ENCODE measurements at regions not wholly inside any gene's neighbourhood (a gene's known extent, or its start where the extent isn't known, plus 50 kb on each side); places are given as distances from the start of the nearest gene placed in this dataset.
A peak's percentile ranks its signal among the peaks of the same experiment; 100 is the strongest.
"Not testable (repeated sequence)": the region's sequence is repeated elsewhere in the genome, so short reads cannot be mapped to it uniquely, and the experiment has no call there.

DNA sequence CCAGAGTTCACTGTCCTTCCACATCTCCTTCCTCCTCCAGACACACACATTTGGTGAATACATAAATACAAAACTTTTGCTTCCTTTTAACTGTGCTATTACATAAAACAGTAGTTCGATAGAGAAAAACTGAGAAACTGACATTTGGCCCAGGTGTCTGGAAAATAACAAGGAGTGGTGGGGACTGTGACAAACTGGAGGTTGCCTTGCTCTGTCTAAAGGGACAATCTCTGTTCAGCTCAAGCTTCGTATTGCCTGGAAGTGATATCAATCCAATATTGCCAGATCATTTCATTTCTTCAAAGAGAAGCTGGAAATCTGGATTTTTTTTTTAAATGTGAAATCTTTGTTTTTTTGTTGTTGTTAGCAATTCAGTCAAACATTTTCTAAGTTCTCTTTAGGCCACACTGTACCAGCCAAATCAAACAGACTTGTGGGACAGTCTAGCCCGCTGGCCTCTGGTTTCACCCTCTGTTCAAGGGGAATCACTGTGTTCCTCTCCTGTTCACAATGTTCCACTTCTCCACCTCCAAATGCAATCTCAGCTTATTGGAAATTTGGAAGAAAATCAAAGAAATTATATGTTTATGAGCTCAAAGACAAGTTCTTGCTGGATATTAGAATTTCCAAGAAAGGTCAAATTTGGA lies 612.5 kb downstream of the KIF4B start:
- no peak for DNase-seq

DNA sequence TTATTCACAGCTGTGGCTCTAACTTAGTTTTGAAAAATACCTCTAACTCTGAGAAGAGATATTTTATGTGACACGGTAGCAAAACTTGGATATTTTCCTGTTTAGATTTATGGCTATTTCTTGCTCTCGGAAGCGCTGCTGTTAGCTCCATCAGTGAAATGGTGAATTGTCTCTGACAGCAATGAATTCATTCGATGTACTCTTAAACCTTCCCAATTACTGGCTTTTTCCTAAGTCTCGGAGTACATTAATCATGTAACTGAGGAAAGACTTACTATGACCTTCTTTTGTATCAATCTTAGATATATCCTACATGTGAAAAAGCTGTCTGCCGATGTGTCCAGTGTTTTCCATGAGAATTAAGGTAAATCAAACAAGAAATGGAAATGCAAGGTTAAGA lies 613.0 kb downstream of the KIF4B start:
- DNase-seq = no peak

DNA sequence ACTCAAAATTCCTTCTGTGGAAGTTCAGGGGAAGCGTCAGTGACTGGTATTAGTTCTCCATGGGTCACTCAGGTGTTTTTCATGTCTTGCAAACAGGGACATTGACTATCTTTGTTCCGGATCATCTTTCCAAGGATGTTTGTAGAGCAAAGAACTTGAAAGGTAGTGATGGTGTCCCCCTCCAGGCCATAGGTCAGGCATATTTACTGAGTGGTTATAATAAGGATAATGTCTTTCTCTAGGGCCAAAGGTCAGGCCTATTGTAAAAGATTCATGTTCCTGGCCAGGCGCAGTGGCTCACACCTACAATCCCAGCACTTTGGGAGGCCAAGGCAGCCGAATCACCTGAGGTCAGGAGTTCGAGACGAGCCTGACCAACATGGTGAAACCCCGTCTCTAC lies 614.8 kb downstream of the KIF4B start:
- no peak for DNase-seq

DNA sequence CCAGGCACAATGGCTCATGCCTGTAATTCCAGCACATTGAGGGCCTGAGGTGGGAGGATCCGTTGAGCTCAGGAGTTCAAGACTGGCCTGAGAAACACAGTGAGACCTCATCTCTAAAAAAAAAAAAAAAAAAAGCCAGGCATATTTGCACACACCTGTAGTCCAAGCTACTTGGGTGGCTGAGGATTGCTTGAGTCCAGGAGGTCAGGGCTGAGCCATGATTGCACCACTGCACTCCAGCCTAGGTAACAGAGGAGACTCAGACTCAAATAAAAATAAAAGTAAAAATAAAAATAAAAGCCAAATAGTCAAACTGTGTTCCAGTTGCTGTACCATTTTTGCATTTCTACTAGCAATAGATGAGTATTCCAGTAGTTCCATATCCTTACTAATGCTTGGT lies 616.0 kb downstream of the KIF4B start:
- DNase-seq = no peak

DNA sequence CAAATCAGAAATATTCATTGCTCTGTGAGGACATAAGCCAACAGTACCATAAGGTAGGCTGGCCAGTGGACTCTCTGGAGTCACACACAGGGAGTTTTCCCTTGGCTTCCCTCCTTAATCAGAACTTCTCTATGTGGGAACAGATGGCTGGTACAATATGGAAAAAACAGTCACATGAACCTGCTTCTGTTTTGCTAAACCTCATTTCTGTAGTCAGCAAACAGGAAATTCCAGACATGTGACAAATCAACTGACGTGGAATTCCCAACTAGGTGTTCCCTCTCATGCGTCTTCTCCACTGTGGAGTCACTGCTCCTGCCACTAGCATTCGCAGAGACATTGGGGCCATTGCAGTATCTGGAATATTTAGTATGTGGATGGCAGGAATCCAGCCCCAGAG lies 617.6 kb downstream of the KIF4B start:
- peak; percentile 55 for DNase-seq

DNA sequence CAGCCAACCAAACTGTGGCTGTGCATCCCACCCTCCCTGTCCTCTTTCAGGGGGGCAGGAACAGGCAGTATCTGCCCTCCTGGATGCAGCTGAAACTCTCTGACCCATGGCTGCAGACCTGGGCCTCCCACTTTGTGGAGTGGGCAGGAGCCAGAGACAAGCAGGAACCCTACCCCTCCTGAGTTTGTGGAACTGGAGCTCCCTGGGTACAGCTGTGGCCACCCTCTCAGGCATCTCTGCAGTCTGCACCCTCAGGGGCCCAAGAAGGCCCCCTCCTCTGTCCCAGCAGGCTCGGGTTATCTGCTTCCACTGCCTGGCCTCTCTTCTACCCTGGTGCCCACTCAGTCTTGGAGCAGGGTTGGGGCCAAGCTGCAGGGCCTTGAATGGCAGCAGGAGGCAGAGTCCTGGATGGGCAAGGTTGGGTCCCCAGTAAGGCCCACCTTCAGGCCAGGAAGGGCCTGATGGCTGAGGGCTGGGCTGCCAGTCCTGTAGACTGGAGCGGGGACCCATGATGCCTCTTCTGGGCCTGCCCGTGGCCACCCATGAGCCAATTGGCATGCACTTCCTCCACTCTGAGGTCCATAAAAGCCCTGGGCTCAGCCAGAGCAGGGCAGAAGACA lies 619.9 kb downstream of the KIF4B start:
- DNase-seq = no peak

DNA sequence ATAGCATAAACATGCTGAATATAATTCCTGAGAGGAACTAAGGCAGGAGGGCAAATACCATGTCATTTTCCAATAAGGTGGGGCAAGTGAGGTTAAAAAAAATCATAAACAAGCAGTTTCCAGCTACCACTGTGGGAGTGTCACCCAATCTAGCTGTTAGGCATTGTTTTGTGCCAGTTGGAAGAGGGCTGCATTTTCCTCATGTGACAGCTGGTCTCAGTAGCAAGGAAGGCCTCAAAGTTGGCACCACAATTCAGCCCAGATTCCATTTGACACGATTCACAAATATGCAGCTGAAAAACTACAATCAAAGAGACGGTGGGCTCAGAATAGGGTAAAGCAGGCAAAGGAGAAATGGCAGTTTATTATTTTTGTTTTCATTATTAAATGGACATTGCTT lies 636.1 kb downstream of the KIF4B start:
- no peak for DNase-seq

DNA sequence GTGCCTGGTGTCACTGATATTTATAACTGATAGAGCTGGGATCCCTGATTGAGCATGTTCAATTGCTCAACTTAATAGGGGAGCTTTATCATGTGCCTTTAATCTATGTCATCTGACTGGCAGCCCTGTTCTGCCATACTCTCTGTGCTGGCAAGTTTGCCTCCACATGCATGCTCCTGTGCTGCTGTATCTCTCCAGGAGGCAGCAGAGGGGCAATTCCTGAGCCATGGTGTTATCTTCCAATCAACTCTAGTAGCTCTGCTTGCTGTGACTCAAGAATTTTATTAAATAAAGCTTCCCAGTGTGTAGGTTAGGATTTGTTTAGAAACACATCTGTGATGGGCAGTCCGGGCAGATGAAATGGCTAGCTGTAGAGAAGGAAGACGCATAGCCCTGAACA lies 642.0 kb downstream of the KIF4B start:
- DNase-seq = no peak

DNA sequence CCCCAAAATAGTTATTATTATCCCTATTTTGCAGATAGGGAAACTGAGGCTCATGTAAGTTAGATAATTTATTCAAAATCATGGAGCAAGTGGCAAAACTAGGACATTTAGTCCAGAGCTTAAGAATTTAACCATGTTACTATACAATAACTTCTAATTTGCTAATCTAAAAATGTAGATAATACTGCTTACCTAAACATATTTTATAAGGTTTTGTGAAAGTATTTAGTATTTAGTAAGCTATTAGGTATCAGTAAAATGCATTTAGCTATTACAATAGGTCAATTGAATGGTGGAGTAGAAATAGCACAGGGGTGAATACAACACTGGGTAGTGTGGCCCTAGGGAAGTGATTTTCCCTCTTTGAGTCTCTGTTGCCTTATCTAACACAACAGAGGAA lies 648.3 kb downstream of the KIF4B start:
- DNase-seq = no peak

DNA sequence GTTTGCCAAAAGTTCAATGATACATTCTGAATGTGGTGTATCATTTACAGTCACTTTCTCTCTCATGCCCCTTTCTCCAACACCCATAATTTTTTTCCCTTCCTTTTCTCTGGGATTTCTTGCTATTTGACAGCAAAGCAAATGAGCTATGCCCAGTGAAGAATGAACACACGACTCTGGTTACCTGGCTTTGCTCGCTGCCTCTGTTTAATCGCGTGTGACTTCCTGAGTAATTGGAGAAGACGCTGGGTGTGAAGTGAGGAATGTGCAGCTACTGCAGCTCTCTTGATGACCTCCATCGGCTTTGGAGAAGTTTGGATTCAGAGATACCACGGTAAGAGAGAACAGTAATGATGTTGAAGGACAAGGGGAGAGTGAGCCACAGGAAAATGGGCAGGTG lies 651.8 kb downstream of the KIF4B start:
- DNase-seq = no peak

DNA sequence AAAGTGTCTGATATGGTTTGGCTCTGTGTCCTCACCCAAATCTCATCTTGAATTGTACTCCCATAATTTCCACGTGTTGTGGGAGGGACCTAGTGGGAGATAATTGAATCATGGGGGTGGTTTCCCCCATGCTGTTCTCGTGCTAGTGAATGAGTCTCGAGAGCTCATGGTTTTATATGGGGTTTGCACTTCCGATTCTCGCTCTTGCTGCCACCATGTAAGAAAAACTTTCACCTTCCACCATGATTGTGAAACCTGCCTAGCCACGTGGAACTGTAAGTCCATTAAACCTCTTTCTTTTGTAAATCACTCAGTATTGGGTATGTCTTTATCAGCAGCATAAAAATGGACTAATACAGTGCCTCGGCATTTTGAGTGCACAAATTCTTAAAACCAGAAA lies 655.0 kb upstream of the SGCD start:
- DNase-seq = not testable (repeated sequence)

DNA sequence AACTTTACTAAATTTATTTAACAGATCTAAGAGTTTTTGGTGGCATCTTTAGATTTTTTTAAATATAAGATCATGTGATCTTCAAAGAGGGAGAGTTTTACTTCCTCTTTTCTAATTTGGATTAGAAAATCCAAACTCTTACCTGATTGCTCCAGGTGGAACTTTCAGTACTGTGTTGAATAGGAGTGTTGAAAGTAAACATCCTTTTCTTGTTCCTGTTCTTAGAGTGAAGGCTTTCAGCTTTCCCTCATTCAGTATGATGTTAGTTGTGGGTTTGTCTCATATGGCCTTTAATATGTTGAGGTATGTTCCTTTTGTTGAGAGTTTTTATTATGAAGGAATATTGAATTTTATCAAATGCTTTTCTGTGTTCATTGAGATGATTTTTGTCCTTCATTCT lies 650.0 kb upstream of the SGCD start:
- no peak for DNase-seq

DNA sequence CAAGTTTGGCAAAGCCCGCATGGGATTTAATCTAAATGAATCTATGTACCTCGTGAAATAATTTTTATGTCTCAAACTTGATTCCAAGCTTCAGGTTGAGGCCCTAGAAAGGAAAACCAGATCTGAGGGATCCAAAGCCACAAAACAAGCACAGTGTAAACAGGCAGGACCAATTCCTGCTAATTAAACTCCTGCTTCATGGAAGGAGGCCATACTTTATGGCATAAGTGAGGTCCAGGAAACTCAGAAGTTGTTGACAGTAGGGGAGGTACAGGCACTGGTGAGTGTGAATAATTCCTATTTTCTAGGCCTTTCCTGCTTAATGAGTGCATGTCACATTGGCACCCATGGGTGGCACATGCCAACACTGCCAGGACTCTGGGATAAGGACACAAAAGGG lies 648.6 kb upstream of the SGCD start:
- DNase-seq = no peak

DNA sequence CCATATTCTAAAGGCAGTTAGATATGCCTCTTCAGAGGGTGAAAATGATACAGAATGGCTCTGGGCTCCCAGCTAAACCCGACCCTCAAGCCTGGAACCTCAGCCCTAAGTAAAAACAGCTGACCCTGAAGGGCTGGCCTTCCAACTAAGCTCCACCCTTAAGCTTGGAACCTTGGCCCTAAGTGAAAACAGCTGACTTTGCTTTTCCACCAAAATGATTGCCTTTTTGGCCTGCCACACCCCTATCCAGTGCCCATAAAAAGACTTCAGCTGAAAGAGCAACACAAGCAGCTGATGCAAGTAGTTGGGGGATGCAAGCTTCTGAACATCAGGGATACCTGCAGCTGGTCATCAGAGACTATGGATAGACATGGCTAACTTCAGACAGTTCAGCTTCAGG lies 647.4 kb upstream of the SGCD start:
- DNase-seq = no peak

DNA sequence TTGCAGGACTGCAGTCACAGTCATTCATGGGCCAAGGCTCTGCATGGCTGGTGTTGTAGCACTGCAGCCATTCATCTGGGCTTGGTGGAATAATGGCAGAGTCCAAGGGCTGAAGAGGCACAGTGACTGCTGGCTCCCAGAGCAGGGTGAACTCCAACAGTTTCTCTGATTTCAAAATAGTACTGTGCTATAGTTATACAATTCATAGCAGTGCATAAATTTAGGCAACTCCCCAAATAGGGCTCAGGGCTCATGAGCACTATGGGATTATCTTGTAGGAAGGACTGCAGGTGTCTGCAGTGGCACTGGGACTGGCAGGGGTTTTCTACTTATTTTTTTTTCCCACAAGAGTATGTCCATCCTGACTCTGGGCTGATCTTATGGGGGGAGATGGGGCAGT lies 642.5 kb upstream of the SGCD start:
- no peak for DNase-seq

DNA sequence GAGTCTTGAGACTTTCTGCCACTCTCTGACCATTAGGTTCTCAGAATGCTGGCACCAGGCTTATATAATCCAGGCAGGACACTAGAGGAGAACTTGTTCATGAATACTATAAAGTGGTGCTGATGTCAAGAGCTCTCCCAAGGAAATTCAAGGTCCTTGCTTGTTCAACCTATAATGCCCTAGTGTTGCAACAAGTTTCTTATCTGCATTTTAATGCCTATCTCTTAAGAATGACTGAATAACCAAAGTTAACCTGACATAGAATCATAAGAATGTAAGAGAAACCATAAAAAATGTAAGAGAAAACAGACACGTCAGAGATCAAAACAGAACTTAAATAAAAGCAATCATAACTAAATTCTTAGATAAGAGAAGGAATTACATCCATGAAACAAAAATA lies 640.8 kb upstream of the SGCD start:
- no peak for DNase-seq

DNA sequence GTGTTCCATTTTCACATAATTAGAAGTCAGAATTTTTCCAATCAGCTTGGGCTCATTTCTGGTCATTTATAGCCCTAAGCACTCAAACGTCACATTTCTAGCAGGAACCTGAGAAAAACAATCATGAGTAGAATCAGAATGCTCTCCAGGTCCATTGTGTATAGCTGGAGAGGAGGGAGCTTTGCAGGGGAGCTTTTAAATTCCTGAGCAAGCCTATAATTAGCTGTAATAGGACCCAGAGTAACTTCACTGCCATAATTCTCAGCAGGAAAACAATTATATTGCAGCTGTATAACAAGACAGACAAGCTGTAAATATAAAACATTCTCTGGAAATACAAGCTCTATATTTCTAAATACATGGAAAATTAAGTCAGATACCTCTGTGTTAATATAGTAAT lies 637.6 kb upstream of the SGCD start:
- no peak for DNase-seq

DNA sequence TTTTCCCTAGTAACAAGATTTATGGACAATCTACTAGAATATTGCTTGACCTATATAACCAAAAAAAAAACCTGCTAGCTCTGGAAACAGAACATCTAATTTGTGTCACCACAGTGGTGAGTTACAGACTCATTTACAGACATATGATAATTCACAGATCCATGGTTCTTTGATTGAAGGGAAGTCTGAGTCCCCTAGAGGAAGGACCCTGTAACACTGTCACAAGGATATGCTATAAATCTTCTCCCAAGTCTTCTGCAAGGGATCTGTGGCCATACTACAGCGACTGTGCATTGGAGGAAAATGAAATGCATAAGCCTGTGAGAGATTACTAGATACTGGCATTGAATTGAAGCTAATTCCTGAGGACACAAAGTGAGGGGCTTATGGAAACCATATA lies 630.6 kb upstream of the SGCD start:
- no peak for DNase-seq

DNA sequence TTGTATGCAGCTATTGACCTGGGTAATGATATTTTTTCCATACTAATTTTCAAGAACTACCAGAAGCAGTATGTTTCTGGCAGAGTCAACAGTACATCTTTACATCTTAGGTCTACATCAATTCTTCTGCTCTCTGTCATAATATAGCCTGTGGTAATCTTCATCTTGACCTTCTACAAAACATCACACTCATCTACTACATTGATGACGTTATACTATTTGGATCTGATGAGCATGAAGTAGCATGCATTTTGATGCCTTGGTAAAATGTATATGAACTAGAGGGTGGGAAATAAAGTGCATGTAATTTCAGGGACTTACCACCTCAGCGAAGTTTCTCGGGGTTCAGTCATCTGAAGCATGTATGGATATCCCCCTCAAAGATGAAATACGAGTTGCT lies 629.7 kb upstream of the SGCD start:
- no peak for DNase-seq

DNA sequence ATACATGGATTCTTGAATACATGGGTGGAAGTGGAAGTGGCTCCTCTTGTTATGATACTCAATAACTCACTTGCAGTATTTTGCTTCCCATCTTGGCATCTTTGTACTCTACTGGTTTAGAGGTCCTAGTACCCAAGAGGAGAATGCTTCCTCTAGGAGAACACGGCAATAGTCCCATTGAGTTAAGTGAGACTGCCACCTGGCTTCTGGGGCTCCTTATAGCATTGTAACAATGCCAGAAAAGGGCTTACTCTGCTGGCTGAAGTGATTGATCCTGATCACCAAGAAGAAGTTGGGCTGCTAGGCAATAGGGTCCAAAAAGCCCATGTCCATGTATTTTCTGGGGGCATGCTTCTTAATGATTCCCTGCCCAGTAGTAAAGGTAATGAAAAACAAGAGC lies 627.6 kb upstream of the SGCD start:
- DNase-seq = no peak

DNA sequence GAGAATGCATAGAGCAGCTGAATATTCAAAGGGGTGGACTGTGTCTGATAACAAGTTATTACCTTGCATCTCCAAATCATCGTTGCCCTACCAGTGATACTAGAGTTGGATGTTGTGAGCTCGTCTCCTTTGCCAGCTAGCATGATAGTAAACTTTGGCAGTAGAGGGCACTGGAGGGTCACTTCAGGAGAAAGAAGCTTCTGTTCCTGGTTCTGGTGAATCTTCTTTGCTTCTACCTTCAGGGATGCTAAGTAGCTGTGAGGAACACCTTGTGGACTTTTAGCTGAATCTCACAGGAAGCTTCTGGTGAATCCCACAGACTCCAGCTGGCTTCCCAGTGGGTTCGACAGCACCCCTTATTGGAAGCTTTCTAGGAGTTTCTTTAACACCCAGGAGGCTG lies 626.6 kb upstream of the SGCD start:
- DNase-seq = peak; percentile 17

DNA sequence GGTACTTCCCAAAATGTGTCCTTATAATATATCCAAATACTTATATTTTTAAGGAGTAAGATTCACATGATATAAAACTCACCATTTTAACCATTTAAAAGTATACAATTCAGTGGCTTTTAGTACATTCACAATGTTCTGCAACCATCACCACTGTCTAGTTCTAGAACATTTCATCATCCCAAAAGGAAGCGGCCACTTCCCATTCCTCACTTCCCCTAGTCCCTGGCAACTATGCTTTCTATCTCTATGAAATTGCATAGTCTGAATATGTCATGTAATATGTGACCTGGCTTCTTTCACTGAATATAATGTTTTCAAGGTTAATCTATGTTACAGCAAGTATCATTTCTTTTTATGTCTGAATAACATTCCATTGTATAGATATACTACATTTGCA lies 615.1 kb upstream of the SGCD start:
- DNase-seq = no peak

DNA sequence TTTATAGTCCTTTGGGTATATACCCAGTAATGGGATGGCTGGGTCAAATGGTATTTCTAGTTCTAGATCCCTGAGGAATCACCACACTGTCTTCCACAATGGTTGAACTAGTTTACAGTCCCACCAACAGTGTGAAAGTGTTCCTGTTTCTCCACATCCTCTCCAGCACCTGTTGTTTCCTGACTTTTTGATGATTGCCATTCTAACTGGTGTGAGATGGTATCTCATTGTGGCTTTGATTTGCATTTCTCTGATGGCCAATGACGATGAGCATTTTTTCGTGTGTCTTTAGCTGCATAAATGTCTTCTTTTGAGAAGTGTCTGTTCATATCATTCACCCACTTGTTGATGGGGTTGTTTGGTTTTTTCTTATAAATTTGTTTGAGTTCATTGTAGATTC lies 612.5 kb upstream of the SGCD start:
- DNase-seq = not testable (repeated sequence)

DNA sequence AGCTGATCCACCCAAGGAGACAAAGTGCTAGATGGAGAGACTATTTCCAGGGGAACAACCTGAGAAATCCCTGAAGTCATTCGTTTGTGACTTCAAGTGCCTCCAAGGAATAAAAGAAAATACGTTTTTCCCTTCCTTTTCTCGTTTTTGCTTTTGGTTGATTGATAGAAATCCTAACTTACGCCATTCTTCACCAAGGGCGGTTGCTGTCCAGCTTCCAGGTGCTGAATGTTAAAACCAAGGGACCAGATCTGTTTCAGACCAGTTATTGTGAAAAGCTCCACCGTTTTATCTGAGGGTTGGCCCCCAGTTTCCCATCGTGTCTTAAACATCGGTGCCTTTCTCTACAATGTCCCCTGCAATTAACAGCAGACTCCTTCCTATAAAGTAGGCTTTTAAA lies 600.7 kb upstream of the SGCD start:
- peak; percentile 45 for DNase-seq

DNA sequence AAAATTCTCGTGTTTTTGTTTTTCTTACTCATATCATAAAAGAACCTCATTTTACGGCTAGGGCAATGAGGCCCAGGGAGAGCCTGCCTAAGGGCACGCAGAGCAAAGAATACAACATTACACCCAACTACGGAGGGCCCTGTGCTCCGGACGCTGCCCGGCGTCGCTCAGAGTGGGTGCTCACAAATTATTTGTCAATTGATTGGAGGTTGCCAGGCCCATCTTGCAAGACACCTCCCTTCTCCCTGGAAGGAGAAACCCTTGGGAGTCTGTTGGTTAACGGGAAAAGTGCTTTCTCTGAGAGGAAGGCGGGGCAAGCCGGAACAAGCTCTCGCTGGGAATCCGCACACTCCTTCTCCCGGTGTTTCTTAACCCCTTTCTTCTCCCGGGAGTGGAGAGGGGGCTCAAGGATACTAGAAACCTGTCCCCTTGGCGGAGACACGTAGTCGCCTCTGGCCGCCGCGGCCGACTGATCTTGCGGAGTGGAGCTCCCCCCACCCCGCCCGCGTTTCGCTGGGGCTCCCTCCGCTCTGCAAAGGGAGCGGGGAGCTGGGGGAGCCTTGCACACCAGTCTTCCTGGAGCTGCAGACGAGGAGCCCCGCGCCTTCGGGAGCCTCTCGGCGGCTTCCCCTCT lies 599.3 kb upstream of the SGCD start:
- DNase-seq = peak; percentile 6

All from fibroblast of skin of right quadriceps (primary cell).